ENCODE measurements at regions not wholly inside any gene's neighbourhood (a gene's known extent, or its start where the extent isn't known, plus 50 kb on each side); places are given as distances from the start of the nearest gene placed in this dataset.

GRCh38 chr14:101055776-101056374 is 152.4 kb upstream of the RTL1 start:
- H3K27me3 ChIP-seq (ENCODE audit: control insufficient read depth, insufficient read depth, low read length), result no peaks in the 10 kb centered on the region
- no peak for DNase-seq (ENCODE audit: low read depth)
- H3K4me3 ChIP-seq (ENCODE audit: low read depth, low read length), result no peak overlapping the region
- no peaks in the 10 kb centered on the region for H3K36me3 ChIP-seq (ENCODE audit: control insufficient read depth, insufficient read depth, low read length)
- no peak for TF ChIP-seq CTCF (IDR thresholded peaks at IDR 0.05; ENCODE audit: insufficient read depth, low read length, poor library complexity, severe bottlenecking)

GRCh38 chr14:101056446-101056845 is 152.9 kb upstream of the RTL1 start:
- TF ChIP-seq CTCF (IDR thresholded peaks at IDR 0.05; ENCODE audit: insufficient read depth, low read length, poor library complexity, severe bottlenecking), result no peak
- Histone ChIP-seq H3K27me3 (ENCODE audit: control insufficient read depth, insufficient read depth, low read length) (no peaks in the 10 kb centered on the region), H3K4me3 (ENCODE audit: low read depth, low read length) (no peak overlapping the region), H3K36me3 (ENCODE audit: control insufficient read depth, insufficient read depth, low read length) (no peaks in the 10 kb centered on the region)
- no peak for DNase-seq (ENCODE audit: low read depth)

GRCh38 chr14:101057394-101057793 is 153.9 kb upstream of the RTL1 start:
- no peak for DNase-seq (ENCODE audit: low read depth)
- H3K36me3 ChIP-seq (ENCODE audit: control insufficient read depth, insufficient read depth, low read length), result no peaks in the 10 kb centered on the region
- H3K4me3 ChIP-seq (ENCODE audit: low read depth, low read length), result no peak overlapping the region
- TF ChIP-seq CTCF (IDR thresholded peaks at IDR 0.05; ENCODE audit: insufficient read depth, low read length, poor library complexity, severe bottlenecking), result no peak
- H3K27me3 ChIP-seq (ENCODE audit: control insufficient read depth, insufficient read depth, low read length), result no peaks in the 10 kb centered on the region

GRCh38 chr14:101058571-101058970 is 155.0 kb upstream of the RTL1 start:
- DNase-seq (ENCODE audit: low read depth), result peak; percentile 37
- H3K36me3 ChIP-seq (ENCODE audit: control insufficient read depth, insufficient read depth, low read length), result no peaks in the 10 kb centered on the region
- no peak overlapping the region for H3K4me3 ChIP-seq (ENCODE audit: low read depth, low read length)
- H3K27me3 ChIP-seq (ENCODE audit: control insufficient read depth, insufficient read depth, low read length), result no peaks in the 10 kb centered on the region
- no peak for TF ChIP-seq CTCF (IDR thresholded peaks at IDR 0.05; ENCODE audit: insufficient read depth, low read length, poor library complexity, severe bottlenecking)

GRCh38 chr14:101060171-101060601 is 156.7 kb upstream of the RTL1 start:
- DNase-seq (ENCODE audit: low read depth), result no peak
- H3K27me3 ChIP-seq (ENCODE audit: control insufficient read depth, insufficient read depth, low read length), result no peaks in the 10 kb centered on the region
- H3K4me3 ChIP-seq (ENCODE audit: low read depth, low read length), result no peak overlapping the region
- TF ChIP-seq CTCF (IDR thresholded peaks at IDR 0.05; ENCODE audit: insufficient read depth, low read length, poor library complexity, severe bottlenecking), result no peak
- H3K36me3 ChIP-seq (ENCODE audit: control insufficient read depth, insufficient read depth, low read length), result no peaks in the 10 kb centered on the region

GRCh38 chr14:101061411-101062064 is 158.0 kb upstream of the RTL1 start:
- Histone ChIP-seq H3K36me3 (ENCODE audit: control insufficient read depth, insufficient read depth, low read length) (no peaks in the 10 kb centered on the region), H3K4me3 (ENCODE audit: low read depth, low read length) (no peak overlapping the region), H3K27me3 (ENCODE audit: control insufficient read depth, insufficient read depth, low read length) (no peaks in the 10 kb centered on the region)
- DNase-seq (ENCODE audit: low read depth), result no peak
- TF ChIP-seq CTCF (IDR thresholded peaks at IDR 0.05; ENCODE audit: insufficient read depth, low read length, poor library complexity, severe bottlenecking), result no peak

All from kidney epithelial cell (primary cell).